ENCODE measurements at regions not wholly inside any gene's neighbourhood (a gene's known extent, or its start where the extent isn't known, plus 50 kb on each side); places are given as distances from the start of the nearest gene placed in this dataset.
A peak's percentile ranks its signal among the peaks of the same experiment; 100 is the strongest.

- Mint-ChIP-seq H3K27ac (no peak overlapping the region), H3K4me3 (no peak overlapping the region), H3K4me1 (ENCODE audit: low read depth) (no peaks in the 10 kb centered on the region), H3K36me3 (ENCODE audit: insufficient read depth in 2 of 2) (peaks cover 2% of the 10 kb centered on the region in 2 donors), H3K9me3 (peaks cover 7 to 10% of the 10 kb centered on the region in 2 donors), H3K27me3 (ENCODE audit: low read depth) (peaks cover 6% of the 10 kb centered on the region)
- ATAC-seq (replicated peaks in 1 of 2) (no peak), DNase-seq (no peak)
Measured at GRCh38 chr3:69582044-69582443, 157.2 kb upstream of the MITF start.

GRCh38 chr3:69579306-69580041 is 159.8 kb upstream of the MITF start:
- H3K27me3 Mint-ChIP-seq (ENCODE audit: low read depth): no peaks in the 10 kb centered on the region
- H3K36me3 Mint-ChIP-seq (ENCODE audit: insufficient read depth in 2 of 2): peaks cover 0 to 2% of the 10 kb centered on the region in 2 donors
- H3K9me3 Mint-ChIP-seq: peaks cover under 1 to 3% of the 10 kb centered on the region in 2 donors
- DNase-seq (no peak), ATAC-seq (replicated peaks in 1 of 2) (no peak)
- no peak overlapping the region for H3K4me3 Mint-ChIP-seq
- peak overlapping the region; percentile 70 for H3K27ac Mint-ChIP-seq
- no peaks in the 10 kb centered on the region for H3K4me1 Mint-ChIP-seq (ENCODE audit: low read depth)

- no peak overlapping the region for H3K27ac Mint-ChIP-seq
- no peak for ATAC-seq (replicated peaks in 1 of 2)
- H3K36me3 Mint-ChIP-seq (ENCODE audit: insufficient read depth in 2 of 2): no peaks in the 10 kb centered on the region
Measured at GRCh38 chr3:69569520-69569919, 169.7 kb upstream of the MITF start.

GRCh38 chr3:69568951-69569350 is 170.3 kb upstream of the MITF start:
- Mint-ChIP-seq H3K27ac (no peak overlapping the region), H3K36me3 (ENCODE audit: insufficient read depth in 2 of 2) (no peaks in the 10 kb centered on the region), H3K9me3 (peaks cover 0 to 4% of the 10 kb centered on the region in 2 donors), H3K4me3 (no peak overlapping the region), H3K4me1 (ENCODE audit: low read depth) (no peaks in the 10 kb centered on the region), H3K27me3 (ENCODE audit: low read depth) (peaks cover 8% of the 10 kb centered on the region)
- no peak for ATAC-seq (replicated peaks in 1 of 2)
- DNase-seq: no peak

More at GRCh38 chr3:69569520-69569919, 169.7 kb upstream of the MITF start:
- Mint-ChIP-seq H3K27me3 (ENCODE audit: low read depth) (peaks cover 8% of the 10 kb centered on the region), H3K4me3 (no peak overlapping the region), H3K4me1 (ENCODE audit: low read depth) (no peaks in the 10 kb centered on the region), H3K9me3 (peaks cover 0 to 4% of the 10 kb centered on the region in 2 donors)
- DNase-seq: no peak

GRCh38 chr3:69568458-69568857 is 170.8 kb upstream of the MITF start:
- Mint-ChIP-seq H3K9me3 (peaks cover 0 to 4% of the 10 kb centered on the region in 2 donors), H3K4me3 (no peak overlapping the region), H3K4me1 (ENCODE audit: low read depth) (no peaks in the 10 kb centered on the region), H3K27me3 (ENCODE audit: low read depth) (peaks cover 8% of the 10 kb centered on the region), H3K36me3 (ENCODE audit: insufficient read depth in 2 of 2) (no peaks in the 10 kb centered on the region), H3K27ac (no peak overlapping the region)
- ATAC-seq (replicated peaks in 1 of 2) (no peak), DNase-seq (no peak)

GRCh38 chr3:69567710-69568052 is 171.6 kb upstream of the MITF start:
- Mint-ChIP-seq H3K27me3 (ENCODE audit: low read depth) (peaks cover 8% of the 10 kb centered on the region), H3K36me3 (ENCODE audit: insufficient read depth in 2 of 2) (no peaks in the 10 kb centered on the region), H3K9me3 (peaks cover 0 to 4% of the 10 kb centered on the region in 2 donors), H3K4me3 (no peak overlapping the region), H3K27ac (no peak overlapping the region), H3K4me1 (ENCODE audit: low read depth) (no peaks in the 10 kb centered on the region)
- no peak for DNase-seq
- no peak for ATAC-seq (replicated peaks in 1 of 2)

- no peak overlapping the region for H3K27ac Mint-ChIP-seq
- H3K27me3 Mint-ChIP-seq (ENCODE audit: low read depth): peaks cover 8% of the 10 kb centered on the region
Measured at GRCh38 chr3:69567023-69567709, 172.1 kb upstream of the MITF start.

GRCh38 chr3:69566275-69566674 is 173.0 kb upstream of the MITF start:
- Mint-ChIP-seq H3K4me3 (no peak overlapping the region), H3K36me3 (ENCODE audit: insufficient read depth in 2 of 2) (no peaks in the 10 kb centered on the region), H3K9me3 (peaks cover 0 to 4% of the 10 kb centered on the region in 2 donors), H3K4me1 (ENCODE audit: low read depth) (no peaks in the 10 kb centered on the region), H3K27ac (no peak overlapping the region), H3K27me3 (ENCODE audit: low read depth) (peaks cover 8% of the 10 kb centered on the region)
- ATAC-seq (replicated peaks in 1 of 2) (no peak), DNase-seq (no peak)

More at GRCh38 chr3:69567023-69567709, 172.1 kb upstream of the MITF start:
- no peak for DNase-seq
- Mint-ChIP-seq H3K36me3 (ENCODE audit: insufficient read depth in 2 of 2) (no peaks in the 10 kb centered on the region), H3K4me1 (ENCODE audit: low read depth) (no peaks in the 10 kb centered on the region), H3K9me3 (peaks cover 0 to 4% of the 10 kb centered on the region in 2 donors), H3K4me3 (no peak overlapping the region)
- ATAC-seq (replicated peaks in 1 of 2): no peak

- H3K27me3 Mint-ChIP-seq (ENCODE audit: low read depth): peaks cover 8% of the 10 kb centered on the region
- H3K27ac Mint-ChIP-seq: no peak overlapping the region
- no peak overlapping the region for H3K4me3 Mint-ChIP-seq
- ATAC-seq (replicated peaks in 1 of 2) (no peak), DNase-seq (no peak)
- H3K36me3 Mint-ChIP-seq (ENCODE audit: insufficient read depth in 2 of 2): no peaks in the 10 kb centered on the region
- peaks cover 0 to 4% of the 10 kb centered on the region in 2 donors for H3K9me3 Mint-ChIP-seq
- no peaks in the 10 kb centered on the region for H3K4me1 Mint-ChIP-seq (ENCODE audit: low read depth)
Measured at GRCh38 chr3:69565316-69565715, 173.9 kb upstream of the MITF start.

- Mint-ChIP-seq H3K4me1 (ENCODE audit: low read depth) (no peaks in the 10 kb centered on the region), H3K4me3 (no peak overlapping the region), H3K27ac (no peak overlapping the region), H3K27me3 (ENCODE audit: low read depth) (peaks cover 8% of the 10 kb centered on the region), H3K9me3 (peaks cover 0 to 4% of the 10 kb centered on the region in 2 donors), H3K36me3 (ENCODE audit: insufficient read depth in 2 of 2) (no peaks in the 10 kb centered on the region)
- DNase-seq: no peak
- no peak for ATAC-seq (replicated peaks in 1 of 2)
Measured at GRCh38 chr3:69563981-69564380, 175.3 kb upstream of the MITF start.

- DNase-seq (no peak), ATAC-seq (replicated peaks in 1 of 2) (no peak)
- peaks cover 8% of the 10 kb centered on the region for H3K27me3 Mint-ChIP-seq (ENCODE audit: low read depth)
- H3K4me1 Mint-ChIP-seq (ENCODE audit: low read depth): no peaks in the 10 kb centered on the region
- H3K36me3 Mint-ChIP-seq (ENCODE audit: insufficient read depth in 2 of 2): no peaks in the 10 kb centered on the region
- peaks cover 0 to 4% of the 10 kb centered on the region in 2 donors for H3K9me3 Mint-ChIP-seq
- no peak overlapping the region for H3K27ac Mint-ChIP-seq
- H3K4me3 Mint-ChIP-seq: no peak overlapping the region
Measured at GRCh38 chr3:69563151-69563550, 176.1 kb upstream of the MITF start.

- ATAC-seq (replicated peaks in 1 of 2) (no peak), DNase-seq (no peak)
- H3K9me3 Mint-ChIP-seq: peaks cover 0 to 4% of the 10 kb centered on the region in 2 donors
- no peaks in the 10 kb centered on the region for H3K4me1 Mint-ChIP-seq (ENCODE audit: low read depth)
- no peak overlapping the region for H3K4me3 Mint-ChIP-seq
- H3K27ac Mint-ChIP-seq: no peak overlapping the region
- peaks cover 8% of the 10 kb centered on the region for H3K27me3 Mint-ChIP-seq (ENCODE audit: low read depth)
- no peaks in the 10 kb centered on the region for H3K36me3 Mint-ChIP-seq (ENCODE audit: insufficient read depth in 2 of 2)
Measured at GRCh38 chr3:69562020-69562419, 176.1 kb upstream of the FRMD4B start.

GRCh38 chr3:69560818-69561217 is 174.9 kb upstream of the FRMD4B start:
- Mint-ChIP-seq H3K36me3 (ENCODE audit: insufficient read depth in 2 of 2) (no peaks in the 10 kb centered on the region), H3K9me3 (no peaks in the 10 kb centered on the region), H3K27me3 (ENCODE audit: low read depth) (no peaks in the 10 kb centered on the region), H3K4me1 (ENCODE audit: low read depth) (no peaks in the 10 kb centered on the region), H3K27ac (no peak overlapping the region), H3K4me3 (no peak overlapping the region)
- no peak for ATAC-seq (replicated peaks in 1 of 2)
- DNase-seq: no peak

Measured in activated T-cell treated with anti-CD3 and anti-CD28 coated beads, Interleukin-2, amount 50 U/mL, for 72 hours (primary cell).